Left hindlimb (tissue), 1 donor: ENCODE measurements at regions not wholly inside any gene's neighbourhood (a gene's known extent, or its start where the extent isn't known, plus 50 kb on each side); places are given as distances from the start of the nearest gene placed in this dataset.
"Not testable (repeated sequence)": the region's sequence is repeated elsewhere in the genome, so short reads cannot be mapped to it uniquely, and the experiment has no call there.

Experiments used
- DNase-seq: peaks from one replicate; pipeline ENCODE4 v3.0.0-alpha.2; 2018

DNA sequence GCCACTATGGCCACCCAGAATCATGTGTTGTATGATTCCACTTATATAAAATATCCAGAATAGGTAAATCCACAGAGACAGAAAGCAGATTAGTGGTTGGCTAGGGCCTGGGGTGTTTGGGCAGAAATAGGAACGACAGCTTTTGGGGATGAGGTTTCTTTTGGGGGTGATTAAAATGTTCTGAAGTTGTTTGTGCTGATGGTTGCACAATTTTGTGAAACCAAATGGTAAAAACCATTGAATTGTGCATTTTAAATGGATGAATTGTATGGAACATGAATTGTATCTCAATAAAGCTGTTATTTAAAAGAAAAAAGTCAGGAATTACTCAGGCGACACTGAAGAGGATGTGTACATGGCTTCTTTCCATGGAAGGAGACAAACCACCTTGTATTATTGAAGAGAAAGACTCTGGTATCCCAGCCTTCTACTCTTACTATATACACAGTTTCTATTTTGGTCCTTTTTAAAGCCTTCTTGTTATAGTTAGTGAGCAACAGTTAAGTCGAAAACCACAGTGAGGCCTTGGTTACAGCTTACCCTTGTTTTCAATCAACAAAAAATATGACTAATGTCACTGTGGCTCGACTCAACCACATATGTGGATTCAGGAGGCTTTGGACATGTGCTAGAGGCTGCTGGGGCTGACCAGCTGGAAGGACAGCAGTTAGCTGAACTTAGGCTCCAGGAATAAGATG lies 57.1 kb upstream of the KMT2E start:
- DNase-seq, result peak; percentile 59

DNA sequence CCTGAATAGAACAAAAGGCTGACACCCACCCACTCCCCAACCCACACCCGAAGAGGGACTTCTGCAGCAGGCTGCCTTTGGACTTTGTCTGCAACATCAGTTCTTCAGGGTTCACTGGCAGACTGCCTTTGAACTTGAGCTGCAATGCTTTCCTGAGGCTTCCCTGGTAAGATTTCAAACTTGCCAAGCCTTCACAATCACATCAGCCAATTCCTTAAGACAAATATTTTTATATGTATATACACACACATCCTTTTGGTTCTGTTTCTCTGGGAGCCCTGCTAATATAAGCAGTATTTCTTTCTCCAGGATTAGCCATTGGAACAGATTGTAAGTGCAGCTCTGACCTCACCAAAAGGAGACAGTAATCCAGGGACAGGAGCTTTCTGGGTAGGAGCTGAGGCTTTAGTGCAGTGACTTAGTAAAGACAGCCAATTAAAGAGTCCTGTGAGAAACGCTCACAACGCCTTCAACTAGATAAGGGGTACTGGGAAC lies 55.6 kb upstream of the KMT2E start:
- DNase-seq, result no peak

DNA sequence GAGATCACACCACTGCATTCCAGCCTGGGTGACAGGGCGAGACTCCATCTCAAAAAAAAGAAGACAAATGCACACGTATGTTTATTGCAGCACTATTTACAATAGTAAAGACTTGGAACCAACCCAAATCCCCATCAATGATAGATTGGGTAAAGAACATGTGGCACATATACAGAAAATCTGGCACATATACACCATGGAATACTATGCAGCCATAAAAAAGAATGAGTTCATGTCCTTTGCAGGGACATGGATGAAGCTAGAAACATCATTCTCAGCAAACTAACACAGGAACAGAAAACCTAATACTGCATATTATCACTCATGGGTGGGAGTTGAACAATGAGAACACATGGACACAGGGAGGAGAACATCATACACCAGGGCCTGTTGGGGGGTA lies 54.5 kb upstream of the KMT2E start:
- DNase-seq, result not testable (repeated sequence)

DNA sequence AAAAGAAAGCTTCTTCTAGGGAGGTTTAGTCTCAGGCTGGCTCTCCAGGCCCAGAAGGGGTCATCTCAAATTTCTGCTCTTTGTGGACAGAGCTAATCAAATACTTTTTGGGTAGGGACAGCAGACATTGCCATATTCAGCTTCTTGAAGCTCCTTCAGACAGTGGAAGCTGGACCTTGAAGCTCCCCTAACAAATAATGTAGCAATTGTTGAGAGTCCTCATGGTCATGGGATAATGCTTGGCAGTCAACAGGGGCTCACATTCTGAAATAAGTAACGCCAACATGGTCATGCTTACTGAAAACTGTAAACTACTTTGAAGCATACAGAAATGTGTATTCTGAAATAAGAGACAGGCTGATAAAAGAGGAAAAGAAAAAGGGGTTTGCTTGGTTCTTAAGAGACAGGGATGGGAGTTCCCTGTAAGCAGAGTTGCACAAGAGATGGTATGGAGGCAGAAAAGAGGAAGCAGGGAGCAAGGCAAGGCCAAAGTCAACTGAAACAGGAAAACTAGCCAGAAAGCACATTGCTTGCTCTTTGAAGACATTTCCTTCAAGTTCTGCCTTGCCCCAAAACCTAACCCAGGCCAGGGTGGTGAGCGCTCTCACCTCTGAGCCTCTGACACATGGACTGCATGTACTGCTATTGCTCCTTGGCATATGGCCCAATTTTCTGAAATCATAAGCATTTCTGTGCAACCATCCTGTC lies 53.1 kb upstream of the KMT2E start:
- no peak for DNase-seq

DNA sequence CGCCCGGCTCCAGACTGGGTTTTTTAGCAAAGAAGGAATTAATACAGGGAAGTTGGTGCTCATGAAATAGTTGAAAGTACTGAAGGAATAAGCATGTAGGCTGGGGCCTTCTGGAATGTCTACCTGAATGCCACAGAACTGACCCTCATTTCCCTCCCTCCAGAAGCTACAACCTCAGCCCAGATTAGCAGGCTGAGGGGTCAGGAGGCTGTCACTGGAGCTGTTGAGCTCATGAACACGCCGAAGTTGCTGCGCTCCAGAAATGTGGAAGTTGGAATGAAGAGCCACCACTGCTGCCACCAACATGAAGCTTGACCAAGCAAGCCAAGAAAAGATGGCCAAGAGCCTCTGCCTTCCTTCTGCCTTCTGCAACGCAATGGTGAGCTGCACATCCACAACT lies 52.2 kb upstream of the KMT2E start:
- no peak for DNase-seq

DNA sequence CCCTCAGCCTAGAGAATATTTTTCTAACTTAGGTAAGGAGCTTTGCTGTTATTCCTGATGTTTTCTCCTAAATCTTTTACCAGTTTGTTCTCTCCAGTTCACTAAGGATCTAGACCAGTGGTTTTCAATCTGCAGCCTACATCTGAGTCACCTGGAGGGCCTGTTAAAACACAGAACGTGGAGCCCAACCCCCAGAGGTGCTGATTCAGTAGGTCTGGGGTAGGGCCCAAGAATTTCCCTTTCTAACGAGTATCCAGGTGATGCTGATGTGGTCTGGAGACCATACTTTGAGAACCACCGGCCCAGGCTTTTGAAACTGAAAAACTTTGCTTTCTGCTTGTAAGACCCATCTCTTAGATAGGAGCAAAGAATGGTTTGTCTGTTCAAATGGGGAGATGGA lies 51.2 kb upstream of the KMT2E start:
- DNase-seq, result no peak

DNA sequence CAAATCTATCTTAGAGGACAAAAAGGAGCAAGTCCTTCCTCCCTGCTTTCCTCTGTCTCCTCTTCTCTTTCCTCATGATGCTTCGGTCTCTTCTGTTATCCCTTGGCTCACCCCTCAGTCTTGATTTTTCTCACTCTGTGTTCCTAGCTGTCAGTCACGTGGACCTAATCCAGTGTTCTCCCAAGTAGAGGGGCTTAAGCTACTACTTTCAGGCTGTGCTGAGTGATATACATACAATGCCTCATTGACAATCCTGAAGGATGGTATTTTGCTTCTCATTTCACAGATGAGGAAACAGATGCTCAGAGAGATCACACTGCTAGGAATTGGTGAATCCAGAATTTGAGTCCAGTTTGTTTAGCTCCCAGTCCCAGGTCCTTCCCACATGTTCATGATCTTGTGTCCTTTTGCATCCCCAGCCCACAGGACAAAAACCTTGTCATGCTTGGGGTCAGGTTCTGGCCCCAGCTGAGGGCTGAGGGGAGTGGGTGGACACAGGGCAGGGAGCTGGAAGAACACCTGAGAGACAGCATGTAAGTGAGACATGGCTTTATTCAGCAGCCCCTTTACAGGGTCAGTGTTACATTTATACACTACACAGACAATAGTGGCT lies 50.5 kb upstream of the KMT2E start:
- DNase-seq, result no peak

DNA sequence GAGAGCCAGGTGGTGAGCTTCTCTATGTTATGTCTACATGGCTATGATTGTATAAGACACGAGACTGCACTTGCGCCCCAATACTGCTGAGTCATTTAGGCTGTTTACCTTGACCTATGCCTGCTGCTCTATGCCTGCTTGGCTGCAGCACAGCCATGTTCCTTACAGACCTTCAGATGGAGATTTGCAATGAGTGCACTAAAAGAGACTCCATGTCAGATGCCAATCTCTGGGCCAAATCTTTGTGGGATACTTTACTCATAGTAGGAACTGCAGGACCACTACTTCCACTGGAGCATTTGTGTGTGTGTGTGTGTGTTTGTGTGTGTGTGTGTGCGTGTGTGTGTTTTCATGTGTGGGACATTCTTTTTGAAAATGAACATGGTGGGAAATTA lies 50.0 kb upstream of the KMT2E start:
- no peak for DNase-seq
